H4 (cell line): ENCODE measurements at regions not wholly inside any gene's neighbourhood (a gene's known extent, or its start where the extent isn't known, plus 50 kb on each side); places are given as distances from the start of the nearest gene placed in this dataset.
A peak's percentile ranks its signal among the peaks of the same experiment; 100 is the strongest.
"Not testable (repeated sequence)": the region's sequence is repeated elsewhere in the genome, so short reads cannot be mapped to it uniquely, and the experiment has no call there.

Experiments used
- DNase-seq: peaks from one replicate; pipeline ENCODE4 v3.0.0-alpha.2; 2015; ENCODE audit warnings: low spot score

GRCh38 chr7:46934198-46934825 lies 647.6 kb downstream of the TNS3 start:
- peak; percentile 96 for DNase-seq

DNA sequence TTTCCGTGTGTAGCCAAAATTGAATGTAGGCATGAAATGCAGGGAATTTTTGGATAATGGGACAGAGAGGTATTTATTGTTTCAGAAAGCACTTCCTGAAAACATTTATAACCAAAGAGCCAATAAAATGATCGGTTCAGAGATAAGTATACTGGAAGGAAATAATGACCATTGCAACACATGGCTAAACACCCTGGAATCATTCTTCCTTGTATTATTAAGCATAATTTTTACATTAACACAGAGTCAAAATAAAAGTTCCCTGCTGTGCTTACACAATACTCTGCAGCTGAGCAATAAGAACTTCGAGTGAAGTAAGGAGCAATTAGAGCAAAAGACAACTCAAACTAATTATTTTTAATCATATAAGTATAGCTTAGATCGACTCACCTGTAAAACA lies 648.3 kb downstream of the TNS3 start:
- peak; percentile 59 for DNase-seq

- peak; percentile 99 for DNase-seq
These were observed 649.1 kb downstream of the TNS3 start for GRCh38 chr7:46932676-46933424.

DNA sequence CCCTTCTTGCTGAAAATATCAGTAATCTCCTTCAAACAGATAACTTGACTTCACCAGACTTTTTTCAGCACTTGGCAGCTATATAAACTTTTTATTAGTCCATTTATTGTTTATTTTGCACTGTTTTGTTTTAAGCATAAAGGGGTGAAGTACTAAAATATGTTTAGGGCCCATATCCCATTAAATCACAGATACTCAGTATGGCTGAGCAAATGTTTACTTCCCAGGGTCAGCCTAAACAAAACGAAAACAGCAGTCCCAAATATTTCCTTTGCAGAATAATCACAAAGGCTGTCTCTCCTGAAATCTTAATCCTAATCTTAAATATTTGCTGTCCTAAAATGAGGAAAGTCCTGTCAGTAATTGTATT lies 649.6 kb downstream of the TNS3 start:
- DNase-seq: no peak

DNA sequence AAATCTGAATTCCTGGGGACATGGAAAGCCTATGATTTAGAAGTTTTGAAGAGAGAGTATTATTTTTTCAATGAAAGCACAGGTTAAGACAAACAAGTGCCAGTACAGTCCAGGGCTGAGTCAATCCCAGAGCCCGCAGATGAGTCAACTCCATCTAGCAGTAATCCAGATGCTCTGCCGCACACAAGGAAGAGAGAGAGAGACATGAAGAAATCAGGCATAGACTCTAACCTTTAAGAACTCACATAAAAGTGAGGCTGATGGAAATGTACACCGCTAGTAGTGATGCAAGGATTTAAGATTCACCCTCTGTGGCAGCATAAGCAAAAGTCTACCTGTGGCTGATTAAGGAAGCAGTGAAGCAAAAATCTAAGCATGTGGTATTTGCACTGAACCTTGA lies 651.5 kb downstream of the TNS3 start:
- peak; percentile 98 for DNase-seq

- no peak for DNase-seq
These were observed 652.6 kb downstream of the TNS3 start for GRCh38 chr7:46929359-46929758.

GRCh38 chr7:46928719-46929118 lies 653.2 kb downstream of the TNS3 start:
- no peak for DNase-seq

- no peak for DNase-seq
These were observed 654.6 kb downstream of the TNS3 start for GRCh38 chr7:46927131-46927810.

GRCh38 chr7:46916581-46916980 lies 665.3 kb downstream of the TNS3 start:
- DNase-seq: no peak

DNA sequence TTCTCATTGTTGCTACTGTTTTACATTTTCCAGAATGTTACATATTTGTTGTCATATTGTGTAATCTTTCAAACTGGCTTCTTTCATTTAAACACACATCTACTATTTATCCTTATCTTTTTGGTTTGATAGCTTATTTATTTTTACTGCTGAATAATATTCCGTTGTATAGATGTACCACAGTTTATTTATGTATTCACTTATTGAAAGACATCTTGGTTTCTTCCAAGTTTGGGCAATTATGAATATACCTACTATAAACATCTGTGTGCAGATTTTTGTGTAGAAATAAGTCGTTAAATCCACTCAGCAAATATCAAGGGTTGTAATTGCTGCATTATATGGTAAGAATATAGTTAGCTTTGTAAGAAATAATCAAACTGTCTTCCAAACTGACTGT lies 669.2 kb downstream of the TNS3 start:
- no peak for DNase-seq

- peak; percentile 63 for DNase-seq
These were observed 672.3 kb downstream of the TNS3 start for GRCh38 chr7:46909601-46910051.

GRCh38 chr7:46908770-46909169 lies 673.1 kb downstream of the TNS3 start:
- DNase-seq: peak; percentile 97

DNA sequence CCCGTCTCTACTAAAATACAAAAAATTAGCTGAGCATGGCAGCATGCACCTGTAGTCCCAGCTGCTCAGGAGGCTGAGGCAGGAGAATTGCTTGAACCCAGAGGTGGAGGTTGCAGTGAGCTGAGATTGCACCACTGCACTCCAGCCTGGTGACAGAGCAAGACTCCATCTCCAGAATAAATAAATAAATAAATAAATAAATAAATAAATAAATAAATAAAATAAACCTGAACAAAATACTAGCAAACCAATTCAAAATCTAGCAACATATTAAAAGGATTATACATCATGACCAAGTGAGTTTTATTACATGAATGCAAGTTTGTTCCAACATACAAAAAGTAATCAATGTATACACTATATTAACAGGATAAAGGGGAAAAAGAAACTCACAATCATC lies 677.4 kb downstream of the TNS3 start:
- not testable (repeated sequence) for DNase-seq

- no peak for DNase-seq
These were observed 679.4 kb downstream of the TNS3 start for GRCh38 chr7:46902463-46902862.

GRCh38 chr7:46900312-46901263 lies 681.3 kb downstream of the TNS3 start:
- no peak for DNase-seq

- DNase-seq: no peak
These were observed 684.5 kb downstream of the TNS3 start for GRCh38 chr7:46897381-46897780.

DNA sequence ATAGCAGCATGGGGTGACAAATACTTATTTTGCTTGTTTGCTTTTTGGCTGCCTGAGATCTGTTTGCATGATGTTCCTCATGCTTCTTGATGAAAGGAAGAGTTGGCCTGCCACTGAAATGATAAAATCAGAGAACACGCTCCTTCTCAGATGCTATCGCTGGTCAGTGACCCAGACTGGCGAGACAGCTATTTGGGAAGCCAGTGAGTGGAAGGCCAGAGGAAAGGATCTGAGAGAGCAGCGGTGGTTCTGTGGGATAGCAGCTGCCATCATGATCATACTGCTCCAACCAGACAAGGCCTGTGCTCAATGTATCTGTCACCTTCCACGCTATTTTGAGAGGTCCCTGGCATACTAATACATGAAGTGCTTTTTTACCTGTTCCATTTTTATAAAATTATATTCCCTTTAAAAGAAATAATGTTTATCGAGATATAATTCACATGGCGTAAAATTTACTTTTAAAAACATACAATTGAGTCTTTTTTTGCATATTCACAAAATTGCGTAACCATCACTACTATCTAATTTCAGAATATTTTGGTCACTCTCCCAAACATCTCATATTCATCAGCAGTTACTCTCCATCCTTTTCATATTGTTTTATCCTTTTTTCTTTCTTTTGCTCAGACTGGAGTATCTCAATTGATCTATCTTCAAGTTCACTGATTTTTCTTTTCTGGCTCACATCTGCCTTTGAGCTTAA lies 695.1 kb downstream of the TNS3 start:
- DNase-seq: no peak

DNA sequence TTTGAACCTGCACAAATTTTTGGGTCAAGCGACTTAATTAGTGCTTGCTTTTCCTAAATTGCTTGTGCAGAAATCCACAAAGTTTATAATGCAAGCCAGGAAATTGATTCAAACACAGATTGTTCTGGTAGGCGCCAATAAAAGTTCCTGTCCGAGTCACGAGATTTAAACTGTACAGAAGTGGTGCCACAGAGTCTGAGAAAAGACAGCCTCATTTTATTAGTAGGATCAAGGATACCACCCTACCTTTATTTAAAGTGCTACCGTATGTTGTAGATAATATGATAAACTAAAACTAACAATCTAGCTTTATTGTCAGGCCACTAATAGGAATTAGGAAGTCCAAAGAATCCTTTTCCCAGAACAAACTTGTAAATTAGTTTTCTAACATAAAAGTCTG lies 696.7 kb downstream of the TNS3 start:
- no peak for DNase-seq

DNA sequence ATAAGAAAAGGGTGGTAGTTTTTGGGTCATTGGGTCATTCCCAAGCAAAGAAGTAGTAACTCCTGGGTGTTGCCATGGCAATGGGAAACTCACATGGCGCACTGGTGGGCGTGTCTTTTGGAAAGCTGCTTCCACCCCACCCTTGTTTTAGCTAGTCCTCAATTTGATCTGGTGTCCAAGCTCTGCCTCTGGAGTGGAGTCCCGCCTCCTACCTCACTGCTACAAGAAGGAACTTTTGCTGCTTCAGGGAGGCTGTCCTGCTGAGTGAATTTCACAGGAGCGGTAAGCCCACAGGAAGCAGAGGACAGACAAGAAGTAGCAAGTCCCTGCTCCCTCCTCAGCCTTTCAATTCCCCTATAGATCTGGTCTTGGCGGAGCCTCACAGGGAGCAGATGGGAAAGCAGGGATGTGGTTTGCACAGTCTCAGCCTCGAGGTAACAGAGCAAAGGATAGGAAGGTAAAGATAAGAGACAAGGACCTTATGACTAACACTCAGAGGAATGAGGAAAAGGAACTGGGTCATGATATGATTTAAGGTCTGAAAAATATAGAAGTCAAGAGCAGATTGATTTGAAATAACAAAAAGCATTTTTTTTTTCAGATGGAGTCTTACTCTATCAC lies 700.3 kb downstream of the TNS3 start:
- no peak for DNase-seq

DNA sequence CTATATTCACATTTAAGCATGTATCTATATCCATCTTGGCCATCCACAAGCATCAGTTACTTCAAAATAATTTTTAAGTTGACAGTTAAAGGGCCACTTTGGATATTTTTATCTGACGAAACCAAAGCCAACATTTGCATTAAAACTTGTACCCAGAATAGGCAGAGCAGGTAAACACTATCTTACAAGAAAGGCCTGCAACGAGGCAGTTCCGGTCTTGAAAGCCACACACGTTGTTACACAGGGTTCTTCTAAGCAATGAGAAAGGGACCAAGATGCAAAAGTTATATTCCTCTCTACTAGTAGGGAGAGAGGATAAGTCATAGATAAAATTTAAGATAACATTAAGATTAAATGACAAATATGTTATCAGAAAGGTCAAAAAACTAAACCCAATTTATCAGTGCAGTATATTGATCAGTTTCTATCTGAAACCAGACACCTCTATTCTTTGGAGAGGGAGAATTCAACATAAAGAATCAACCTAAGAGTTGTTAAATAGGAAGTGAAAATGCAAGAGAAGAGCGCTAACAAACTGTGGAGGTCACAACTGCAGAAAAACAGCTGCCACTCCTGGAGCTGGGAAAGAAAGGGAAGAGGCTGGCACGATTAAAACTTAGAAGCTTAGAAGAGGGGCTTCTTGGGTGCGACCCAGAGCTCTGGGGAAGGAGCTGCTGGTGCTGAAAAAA lies 701.3 kb downstream of the TNS3 start:
- no peak for DNase-seq
